Fibroblast of peridontal ligament (primary cell): ENCODE measurements at regions not wholly inside any gene's neighbourhood (a gene's known extent, or its start where the extent isn't known, plus 50 kb on each side); places are given as distances from the start of the nearest gene placed in this dataset.
"Not testable (repeated sequence)": the region's sequence is repeated elsewhere in the genome, so short reads cannot be mapped to it uniquely, and the experiment has no call there.

Experiments
- DNase-seq: peaks from one replicate; pipeline ENCODE4 v3.0.0-alpha.2; 2010; ENCODE audit errors: extremely low read depth

DNA sequence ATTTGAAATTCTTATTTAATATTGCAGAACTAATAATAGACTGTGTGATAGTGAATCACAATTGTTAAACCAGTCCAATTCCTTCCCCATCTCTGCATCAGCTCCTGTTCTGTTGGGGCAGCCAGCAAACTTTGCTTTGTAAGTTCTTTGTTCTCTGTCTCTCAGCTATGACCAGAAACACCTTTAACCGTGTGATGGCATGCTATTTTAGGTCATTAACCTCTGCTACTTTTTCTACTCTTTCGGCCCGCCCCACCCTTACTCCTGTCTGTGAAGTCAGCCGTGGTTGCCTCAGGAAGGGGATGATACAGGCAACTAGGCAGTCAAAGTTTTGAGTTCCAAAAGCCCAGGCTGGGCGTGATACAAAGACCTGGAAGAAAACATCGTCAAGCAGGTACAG is 51.3 kb upstream of the EGFL6 start:
- DNase-seq = no peak

DNA sequence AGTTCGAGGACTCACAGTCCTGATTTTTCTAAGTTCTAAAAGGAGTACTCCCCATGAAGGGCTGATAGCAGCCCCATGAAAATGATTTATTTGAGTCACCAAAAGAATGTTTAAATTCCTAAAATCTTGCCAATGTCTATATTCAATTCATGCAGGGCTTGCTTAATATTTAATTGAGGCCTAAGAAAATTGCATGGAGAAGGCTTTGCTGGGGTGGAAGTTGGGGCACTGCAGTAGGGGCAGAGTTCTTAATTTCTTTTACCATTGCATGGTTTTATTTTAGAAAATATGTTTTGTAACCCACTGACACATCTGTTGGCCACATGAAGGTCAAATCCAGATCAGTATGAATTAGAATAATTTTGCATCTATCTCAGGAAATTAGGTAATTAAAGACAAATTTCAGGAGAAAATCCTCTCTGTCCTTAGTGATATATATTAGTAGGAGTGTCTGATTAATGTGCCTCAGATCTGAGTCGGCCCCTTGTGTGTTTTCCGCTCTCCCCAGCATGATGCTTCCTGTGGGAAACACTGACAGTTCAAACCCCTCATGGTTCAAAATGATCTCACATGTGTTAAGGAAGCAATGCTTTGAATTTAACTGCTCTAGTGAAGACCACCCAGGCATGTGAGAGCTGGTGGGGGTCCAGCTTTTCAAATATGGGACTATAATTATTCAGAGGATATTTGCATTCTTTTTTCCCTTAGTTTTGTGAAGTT is 54.0 kb upstream of the EGFL6 start:
- DNase-seq = peak; percentile 60

DNA sequence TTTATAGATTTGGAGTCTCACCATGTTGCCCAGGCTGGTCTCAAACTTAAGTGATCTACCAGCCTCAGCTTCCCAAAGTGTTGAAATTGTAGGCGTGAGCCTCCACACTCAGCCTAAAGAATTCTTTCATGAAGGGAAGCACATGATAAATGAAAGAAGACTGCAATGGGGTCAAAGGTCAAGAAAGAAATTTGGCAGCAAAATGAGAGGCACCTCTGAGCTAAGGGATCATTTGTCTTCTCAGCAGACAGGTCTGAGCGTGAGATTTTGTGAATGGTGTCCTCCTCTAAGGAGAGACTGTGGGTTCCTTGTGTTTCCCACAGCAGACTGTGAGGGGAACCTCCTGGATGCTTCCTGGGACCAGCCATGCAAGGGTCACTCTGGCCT is 57.5 kb upstream of the EGFL6 start:
- no peak for DNase-seq

DNA sequence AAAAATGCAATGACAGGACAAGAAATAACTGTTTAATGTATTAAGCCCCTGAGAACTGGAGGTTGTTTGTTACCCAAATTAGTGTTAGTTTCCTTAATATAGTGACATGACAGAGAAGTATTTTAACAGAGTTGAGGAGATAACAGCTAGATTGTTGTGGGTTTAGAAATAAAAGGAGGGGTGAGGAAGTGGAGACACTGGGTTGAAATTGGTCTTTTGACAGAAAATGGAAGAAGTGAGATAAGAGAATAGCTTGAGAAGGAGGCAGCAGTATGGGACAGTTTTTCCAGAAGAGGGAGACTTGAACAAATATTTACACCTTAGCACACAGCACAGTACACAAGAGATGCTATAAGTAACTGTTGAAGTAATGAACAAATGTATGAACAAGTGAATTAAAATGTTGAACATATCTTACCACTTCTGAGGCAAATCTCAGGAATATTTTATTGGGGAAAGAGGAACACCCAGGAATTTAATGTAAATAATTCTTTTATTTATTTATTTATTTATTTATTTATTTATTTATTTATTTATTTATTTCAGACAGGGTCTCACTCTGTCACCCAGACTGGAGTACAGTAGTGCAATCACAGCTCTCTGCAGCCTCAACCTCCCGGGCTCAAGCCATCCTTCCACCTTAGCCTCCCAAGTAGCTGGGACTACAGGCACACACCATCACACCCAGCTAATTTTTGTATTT is 58.0 kb upstream of the EGFL6 start:
- DNase-seq = no peak

DNA sequence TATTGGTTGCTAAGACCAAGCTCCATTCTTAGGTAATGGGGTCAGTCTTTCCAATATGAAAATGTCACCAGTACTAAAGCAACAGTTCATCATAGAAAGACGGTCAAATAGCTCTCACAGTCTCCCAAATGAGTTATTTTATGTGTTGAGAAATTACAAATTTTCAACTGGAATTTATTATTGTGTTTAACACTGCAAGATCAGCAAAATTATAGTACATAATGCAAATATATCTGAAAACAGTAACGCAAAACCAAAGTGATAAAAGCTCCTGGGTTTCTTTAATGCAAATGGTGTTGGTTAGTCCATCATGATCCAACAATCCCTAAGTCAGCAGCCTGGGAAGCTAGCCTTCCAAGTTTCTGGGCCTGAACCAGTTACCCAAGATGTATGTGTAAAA is 61.5 kb upstream of the EGFL6 start:
- no peak for DNase-seq

DNA sequence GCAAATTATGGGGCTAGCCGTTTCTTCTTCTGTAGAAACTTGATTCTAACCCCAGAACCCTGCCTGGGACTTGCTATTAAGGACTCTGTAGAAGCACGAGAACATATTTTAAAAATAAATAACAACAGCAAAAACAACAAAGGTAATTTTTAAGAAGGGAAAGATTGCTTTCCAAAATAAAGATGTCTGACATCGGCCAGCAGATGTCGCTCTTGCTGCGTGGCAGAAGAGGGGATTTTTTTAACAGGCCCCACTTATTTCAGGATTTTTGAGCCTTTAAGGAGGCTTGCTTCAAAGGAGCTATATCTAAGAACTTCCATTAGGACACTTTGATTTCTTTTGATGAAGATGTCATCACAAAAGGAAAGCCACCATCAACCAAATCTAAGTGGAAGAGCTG is 62.8 kb upstream of the EGFL6 start:
- DNase-seq = peak; percentile 75

DNA sequence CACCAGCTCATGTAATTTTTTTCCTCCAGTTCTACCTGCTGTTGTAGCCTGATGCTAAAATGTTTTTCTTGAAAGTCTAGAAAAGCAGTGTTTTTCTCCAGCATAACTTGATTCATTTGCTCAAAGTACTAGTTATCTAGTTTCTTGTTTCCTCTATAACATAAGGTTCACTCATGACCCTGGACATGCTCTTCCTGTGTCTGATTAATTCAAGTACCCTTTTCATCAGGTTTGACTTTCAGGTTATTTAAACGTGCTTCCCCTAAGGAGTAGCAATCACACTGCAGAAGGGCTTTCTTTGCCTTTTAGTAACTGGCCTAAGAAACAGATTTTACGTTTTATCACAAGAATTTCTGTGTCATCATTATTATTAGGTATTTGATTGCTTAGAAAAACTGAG is 66.8 kb upstream of the EGFL6 start:
- DNase-seq = no peak

DNA sequence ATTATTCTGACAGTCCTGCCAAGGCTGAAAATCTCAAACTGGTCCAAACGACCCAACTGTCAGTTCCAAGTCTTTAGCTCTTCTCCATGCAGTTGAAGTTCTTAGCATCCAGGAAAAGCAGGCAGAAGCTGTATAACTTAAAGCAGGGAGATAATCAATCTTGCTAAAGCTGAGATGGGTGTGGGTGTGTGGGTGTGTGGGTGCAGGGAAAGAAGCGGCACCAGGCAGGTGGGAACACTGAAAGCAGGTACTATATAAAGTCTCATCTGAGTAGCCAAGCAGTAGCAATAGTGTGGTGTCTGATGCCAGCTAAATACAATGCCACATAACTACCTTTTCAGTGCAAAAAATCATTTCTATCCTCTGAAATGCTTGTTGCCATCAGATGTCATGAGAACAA is 69.7 kb upstream of the EGFL6 start:
- DNase-seq = no peak

DNA sequence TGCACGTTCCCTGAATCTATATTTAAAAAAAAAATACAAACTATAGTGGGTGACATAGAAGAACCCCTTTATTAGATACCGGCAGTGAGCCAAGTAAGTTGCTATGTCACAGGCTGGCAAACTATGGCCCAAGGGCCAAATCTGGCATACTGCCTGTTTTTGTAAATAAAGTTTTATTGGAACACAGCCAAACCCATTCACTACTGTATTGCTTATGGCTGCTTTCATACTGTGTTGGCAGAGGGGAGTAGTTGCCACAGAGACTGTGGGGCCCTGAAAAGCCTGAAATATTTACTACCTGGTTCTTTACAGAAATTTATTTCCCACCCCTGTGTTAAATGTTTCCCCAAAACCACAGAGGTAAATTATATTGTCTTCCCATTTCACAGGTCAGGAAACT is 71.2 kb upstream of the EGFL6 start:
- DNase-seq = no peak

DNA sequence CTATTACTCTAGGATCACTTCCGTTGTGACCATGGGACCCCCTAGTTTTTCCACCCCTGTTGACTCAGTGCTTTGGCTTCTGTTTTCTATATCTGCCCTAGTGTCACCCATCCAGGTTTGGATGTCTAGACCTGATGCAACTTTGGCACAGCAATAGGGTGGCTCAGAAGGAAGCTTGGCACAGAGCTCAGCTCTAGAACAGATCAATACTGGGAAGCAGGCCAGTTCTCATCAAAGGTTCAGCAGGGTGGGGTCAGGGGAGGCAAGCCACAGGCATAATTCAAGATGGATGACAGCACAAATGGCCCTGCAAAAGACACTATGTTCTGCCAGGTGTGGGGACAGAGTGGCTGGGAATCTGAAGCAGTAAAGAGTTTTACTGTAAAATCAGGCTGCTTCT is 74.2 kb upstream of the EGFL6 start:
- no peak for DNase-seq

DNA sequence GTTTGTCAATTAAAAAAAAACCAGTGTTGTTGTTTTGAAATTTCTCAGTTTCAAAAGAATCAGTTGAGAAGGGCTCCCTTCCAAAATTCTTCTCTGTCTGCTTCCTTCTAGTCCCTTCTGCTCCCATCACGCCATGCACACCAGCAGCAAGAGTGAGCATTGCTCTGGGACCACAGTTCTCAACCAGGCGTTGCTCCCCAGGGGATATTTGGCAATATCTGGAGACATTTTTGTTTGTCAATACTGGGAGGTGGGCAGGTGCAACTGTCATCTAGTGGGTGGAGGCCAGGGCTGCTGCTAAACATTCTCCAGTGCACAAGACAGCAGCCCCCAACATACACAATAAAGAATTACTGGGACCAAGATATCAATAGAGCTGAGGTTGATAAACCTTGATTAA is 74.8 kb upstream of the EGFL6 start:
- no peak for DNase-seq

DNA sequence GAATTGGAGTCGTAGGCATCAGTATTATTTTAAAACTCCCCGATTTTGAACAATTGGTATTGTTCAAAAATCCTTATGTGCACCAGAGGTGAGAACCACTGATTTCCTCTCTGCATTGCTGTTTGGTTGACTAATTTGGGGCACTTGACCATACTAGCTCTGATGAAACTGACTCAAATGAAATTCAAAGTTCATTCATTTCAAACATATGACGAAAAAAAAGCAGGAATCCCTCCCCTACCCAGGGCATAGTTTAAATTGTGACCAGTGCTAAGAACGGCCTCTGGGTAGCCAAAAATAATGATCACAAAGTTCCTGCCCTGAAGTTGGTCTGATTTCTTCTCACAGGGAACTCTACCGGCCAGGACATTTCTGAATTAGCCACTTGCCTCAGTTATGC is 75.7 kb upstream of the EGFL6 start:
- no peak for DNase-seq

DNA sequence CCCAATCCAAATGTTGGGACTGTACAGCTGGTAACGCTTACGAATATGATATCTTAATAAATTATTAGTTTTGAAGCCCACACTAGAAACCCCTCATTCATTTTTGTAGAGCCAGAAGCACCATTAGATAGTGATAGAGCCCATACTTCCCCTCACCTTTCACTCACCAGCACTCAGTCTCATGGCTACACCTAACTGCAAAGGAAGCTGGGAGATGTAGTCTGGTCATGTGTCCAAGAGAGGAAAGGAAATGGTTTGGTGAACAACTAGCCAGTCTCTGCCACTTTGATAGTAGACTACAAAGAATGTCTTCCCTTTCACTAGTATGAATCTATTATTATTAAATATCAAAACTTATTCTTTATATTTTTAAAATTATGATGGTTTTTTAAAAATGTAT is 77.1 kb upstream of the EGFL6 start:
- no peak for DNase-seq

DNA sequence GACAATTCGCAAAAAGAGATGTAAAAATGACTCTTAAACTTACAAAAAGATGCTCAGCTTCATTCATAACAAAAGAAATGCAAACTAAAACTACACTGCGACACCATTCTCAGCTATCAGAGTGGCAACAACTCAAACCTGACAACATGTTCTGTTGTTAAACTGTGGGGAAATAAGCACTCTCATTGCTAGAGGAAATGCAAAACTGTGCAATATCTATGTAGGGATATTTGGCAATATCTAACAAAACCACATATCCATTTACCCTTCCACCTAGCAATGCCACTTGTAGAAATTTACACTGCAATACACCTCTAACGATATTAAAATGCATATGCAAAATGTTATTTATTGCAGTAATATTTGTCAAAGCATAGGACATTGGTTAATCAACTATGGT is 78.3 kb upstream of the EGFL6 start:
- no peak for DNase-seq

DNA sequence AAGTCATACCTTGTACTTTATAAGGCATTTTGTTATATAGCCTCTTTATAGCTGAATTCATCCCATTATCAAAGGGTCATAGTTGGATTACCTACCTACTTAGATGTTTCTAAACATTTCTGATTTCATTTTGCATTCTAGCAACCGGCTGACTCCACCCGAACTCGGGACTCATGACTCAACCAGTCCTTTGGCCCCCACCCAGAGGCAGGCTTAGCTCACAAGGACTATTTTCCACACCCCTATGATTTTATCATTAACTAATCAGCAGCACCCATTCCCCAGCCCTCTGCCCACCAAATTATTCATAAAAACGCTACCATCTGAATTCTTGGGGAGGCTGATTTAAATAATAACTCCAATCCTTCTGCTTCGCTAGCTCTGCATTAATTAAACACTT is 79.9 kb upstream of the EGFL6 start:
- peak; percentile 77 for DNase-seq

DNA sequence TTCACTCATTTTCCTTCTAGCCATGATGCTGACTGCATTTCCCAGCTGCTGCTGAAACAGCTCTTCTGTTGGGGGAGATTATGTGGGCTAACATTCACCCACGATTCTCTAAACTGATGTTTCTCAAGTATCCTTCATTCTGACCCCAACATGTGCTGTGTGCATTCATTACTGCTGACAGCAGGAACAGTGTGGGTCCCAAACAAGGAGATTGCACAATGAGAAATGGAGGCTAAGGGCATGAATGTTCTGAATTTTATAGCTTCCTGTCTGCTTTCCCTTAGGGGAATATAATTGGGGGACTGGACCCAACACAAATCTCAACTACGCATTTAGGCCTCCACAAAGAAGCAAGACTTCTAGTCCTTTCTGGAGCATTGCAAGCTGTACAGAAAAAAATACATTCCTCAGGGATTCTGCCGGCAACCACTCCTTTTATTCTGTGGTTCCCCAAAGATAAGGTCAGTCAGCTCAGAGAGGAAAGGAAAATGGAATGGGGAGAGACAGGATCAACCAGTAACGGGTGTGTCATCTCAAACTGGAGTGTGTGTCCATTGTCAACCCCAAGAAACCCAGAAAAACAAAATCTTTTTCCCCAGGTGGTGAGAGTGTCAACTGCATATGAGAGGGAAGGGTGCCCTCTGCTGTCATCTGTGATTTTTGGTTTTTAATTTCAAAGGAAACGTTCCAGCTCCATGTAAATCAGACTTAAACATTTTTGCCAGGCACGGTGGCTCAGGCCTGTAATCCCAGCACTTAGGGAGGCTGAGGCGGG is 81.5 kb upstream of the EGFL6 start:
- peak; percentile 90 for DNase-seq

DNA sequence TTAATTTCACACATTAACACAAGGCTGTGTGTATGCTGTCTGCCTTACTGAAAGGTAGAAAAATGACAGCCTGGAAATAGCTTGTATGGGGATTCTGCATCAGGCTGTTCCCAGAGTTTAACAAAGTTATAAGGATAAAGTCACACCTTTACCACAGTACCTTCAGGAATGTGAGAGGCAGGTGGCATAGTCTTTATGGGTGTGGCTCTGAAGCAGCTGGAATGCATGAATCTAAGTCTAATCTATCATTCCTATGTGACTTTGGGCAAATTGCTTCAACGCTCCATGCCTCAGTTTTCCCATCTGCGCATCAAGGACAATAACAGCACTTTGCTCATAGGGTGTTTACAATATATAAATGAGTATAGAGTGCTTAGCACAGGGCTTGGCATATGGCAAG is 84.2 kb upstream of the EGFL6 start:
- DNase-seq = no peak

DNA sequence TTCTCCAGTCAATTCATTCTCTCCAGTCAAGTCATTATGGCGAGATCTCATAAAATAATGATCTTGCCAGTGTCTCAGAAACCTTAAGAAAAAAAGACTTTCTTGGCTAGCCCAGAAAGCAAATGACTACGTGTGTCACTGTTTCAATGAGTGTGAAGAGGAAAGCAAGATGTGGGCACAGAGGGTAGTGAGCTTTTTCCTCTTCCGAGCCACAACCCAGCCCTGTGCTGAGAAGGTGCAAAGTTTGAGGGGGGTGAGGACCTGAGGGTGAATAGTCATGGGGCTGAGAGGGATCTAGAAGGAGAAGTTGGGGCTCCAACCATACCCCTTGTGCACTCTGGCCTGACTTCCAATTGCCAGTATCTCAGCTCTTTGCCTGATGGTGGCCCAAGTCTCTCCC is 85.6 kb upstream of the EGFL6 start:
- DNase-seq = no peak

DNA sequence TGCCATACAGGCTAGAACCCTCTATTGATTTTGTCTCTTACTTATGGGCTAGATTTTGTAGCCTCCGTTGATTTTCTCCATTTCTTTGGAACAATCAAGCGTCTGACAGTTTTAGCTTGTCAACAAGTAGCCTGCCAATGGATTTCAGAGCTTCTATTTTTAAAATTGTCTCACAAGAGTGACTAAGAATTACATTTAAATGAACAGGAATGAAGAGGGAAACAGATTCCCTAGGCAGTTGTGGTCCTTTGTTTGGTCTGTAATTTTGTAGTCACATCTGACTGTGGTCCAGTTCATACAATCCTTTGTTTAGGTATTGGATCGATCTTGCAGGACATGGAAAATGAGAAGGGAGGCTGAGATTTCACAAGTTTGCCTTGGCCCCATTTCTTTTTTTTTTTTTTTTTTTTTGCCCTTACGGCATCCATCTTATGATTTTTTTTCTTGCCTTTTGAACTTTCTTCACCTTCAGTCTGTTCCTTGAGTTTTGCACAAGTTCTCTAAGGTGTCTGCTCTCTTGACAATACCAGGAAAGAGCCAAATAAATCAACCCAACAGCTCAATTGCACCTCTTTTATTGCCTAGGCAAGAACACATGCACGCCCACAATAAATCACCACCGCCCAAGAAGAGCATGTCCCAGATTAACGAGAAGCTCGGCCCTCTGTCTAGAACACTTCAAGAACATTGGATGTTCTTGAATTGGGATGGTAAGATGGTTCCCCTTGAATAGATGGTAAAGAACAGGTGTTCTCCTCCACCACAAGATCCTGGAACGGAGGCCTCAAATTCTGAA is 86.5 kb upstream of the EGFL6 start:
- DNase-seq = peak; percentile 90

DNA sequence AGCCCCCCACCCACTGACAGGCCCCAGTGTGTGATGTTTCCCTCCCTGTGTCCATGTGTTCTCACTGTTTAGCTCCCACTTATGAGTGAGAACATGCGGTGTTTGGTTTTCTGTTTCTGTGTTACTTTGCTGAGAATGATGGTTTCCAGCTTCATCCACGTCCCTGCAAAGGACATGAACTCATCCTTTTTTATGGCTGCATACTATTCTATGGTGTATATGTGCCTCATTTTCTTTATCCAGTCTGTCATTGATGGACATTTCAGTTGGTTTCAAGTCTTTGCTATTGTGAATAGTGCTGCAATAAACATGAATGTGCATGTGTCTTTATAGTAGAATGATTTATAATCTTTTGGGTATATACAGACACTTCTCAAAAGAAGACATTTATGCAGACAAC is 88.6 kb upstream of the EGFL6 start:
- not testable (repeated sequence) for DNase-seq

DNA sequence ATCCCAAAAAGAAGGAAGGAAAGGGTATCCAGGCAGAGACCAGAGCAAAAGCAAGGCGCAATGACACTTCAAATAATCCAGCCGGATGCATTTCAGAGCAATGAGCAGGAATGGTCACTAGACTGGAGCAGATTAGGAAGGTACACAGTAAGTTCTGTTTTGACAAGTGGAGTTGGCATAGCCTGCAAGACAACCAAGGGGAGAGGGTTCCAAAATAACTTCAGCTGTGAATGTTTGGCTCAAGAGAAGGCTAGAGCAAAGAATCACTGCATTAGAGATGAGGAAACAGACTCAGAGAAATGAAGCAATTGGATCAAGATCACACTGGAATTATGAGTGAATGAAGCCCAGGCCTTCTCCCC is 90.0 kb upstream of the EGFL6 start:
- no peak for DNase-seq

DNA sequence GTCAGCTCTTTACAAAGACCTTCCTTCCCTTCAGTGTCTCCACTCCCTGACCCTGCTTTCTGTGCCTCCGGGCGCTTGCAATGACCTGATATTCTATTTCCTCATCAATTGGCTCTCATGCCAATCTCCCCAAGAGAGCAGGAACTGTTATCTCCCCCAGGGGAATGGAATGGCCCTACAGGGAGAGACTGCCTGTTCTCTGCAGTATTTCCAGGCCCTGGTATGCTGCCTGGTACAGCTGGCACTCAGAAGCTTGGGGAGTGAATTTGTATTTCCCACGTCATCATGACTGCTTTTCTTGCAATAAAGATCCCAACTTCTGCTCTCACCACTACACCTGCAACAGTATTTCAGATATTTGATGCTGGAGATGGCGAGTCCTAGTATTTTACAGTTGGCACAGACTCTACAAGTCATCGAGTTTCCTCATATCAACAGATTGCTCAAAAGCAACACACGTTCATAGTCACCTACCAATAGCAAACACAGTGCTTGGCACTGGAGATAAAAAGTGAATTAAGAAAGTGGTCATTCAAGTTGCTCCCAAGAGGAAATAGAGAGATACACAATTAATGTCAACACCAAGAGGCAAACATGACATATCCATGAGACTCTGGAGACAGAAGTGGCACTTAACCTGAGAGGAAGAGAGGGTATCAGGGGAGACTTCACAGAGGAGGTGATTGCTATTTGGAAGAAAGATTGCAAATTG is 90.5 kb upstream of the EGFL6 start:
- DNase-seq = no peak
